ENCODE measurements at regions not wholly inside any gene's neighbourhood (a gene's known extent, or its start where the extent isn't known, plus 50 kb on each side); places are given as distances from the start of the nearest gene placed in this dataset.
A peak's percentile ranks its signal among the peaks of the same experiment; 100 is the strongest.
"Not testable (repeated sequence)": the region's sequence is repeated elsewhere in the genome, so short reads cannot be mapped to it uniquely, and the experiment has no call there.

DNA sequence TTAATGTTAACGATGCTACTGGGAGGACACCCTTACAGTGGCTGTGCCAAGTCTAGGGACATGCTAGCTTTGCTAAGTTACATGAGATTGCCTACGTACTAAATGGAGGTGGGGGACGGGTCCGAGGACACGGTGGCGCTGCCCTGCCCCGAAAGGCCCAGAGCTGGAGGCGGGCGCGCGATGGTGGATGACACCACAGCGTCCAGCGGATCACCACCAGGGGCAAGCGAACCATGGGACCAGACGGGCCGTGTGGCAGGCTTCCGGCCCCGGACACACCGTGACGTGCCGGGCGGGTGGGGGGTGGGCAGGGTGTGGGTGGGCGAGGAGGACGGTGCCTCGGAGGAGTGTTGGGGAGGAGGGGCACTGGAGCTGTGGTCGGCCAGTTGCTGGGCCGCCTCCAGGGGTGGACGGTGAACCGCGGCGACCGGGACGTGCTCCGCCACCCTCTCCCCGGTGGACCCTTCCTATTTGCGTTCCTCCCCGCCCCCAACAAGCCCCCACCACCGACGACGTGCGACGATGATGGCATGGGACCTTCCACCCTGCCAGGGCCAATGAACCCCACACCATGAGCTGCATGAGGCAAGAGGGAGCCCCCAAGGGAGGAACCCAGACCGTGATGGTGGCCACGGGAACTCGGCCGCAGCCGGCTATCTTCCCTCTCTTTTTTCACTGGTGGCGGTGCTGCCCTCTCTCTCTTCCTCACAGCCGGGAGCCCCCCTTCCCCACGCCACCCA, 773.3 kb upstream of the DEFB115 start:
- no peak for DNase-seq

DNA sequence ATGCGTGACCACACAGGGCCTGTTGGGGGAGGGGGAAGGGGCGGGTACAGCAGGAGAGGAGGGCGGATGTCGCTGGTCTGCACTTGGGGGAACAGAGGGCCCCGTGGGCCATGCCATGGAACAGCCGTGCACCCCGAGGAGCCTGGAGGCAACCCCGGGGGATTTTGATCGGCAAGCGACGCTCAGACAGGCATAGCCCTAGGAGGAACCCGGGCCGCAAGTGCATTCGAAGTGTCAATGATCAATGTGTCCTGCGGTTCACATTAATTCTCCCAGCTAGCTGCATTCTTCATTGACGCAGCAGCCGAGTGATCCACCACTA, 772.8 kb upstream of the DEFB115 start:
- DNase-seq, result no peak

DNA sequence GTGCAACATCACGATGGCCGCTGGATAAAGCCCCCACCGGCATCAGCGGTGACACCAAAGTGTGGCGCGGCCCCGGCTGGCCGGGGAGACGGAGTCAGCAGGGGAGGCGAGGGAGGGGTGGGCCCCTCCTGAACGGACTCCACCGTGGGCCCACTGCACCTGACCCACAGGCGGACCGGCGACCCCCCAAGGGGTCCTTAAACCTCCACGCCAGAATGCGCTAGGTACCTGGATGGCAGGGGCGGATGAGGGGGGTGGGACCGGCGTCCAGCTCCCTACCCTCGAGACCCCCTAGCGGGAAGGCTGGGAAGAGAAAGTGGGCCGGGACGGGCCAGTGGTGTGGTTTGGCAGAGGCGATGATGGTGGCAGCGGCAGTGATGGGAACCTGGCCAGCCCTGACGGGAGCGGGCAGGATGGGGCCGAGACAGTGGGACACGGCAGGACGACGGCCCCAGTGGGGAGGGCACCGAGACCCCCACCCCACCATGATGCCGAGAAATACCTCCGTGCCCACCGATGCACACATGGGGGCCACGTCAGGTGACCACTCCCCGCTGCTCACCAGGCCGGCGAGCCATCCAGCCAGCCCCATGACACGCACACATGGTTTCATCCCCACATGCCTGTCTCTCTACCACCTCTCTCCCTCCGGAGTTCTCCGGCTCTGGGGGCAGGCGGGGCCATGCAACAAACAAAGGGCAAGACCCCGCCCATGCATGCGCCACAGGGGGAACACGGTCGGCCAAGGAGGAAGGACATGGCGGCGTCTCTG, 771.9 kb upstream of the DEFB115 start:
- no peak for DNase-seq

DNA sequence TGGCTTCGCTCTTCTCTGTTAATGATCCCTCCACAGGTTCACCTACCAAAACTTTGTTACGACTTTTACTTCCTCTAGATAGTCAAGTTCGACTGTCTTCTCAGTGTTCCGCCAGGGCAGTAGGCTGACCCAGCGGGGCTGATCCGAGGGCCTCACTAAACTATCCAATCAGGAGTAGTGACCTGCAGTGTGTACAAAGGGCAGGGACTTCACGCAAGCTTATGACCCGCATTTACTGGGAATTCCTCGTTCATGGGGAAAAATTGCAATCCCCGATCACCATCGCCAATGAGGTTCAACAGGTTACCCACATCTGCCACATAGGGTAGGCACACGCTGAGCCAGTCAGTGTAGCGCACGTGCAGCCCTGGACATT, 771.4 kb upstream of the DEFB115 start:
- DNase-seq, result no peak

DNA sequence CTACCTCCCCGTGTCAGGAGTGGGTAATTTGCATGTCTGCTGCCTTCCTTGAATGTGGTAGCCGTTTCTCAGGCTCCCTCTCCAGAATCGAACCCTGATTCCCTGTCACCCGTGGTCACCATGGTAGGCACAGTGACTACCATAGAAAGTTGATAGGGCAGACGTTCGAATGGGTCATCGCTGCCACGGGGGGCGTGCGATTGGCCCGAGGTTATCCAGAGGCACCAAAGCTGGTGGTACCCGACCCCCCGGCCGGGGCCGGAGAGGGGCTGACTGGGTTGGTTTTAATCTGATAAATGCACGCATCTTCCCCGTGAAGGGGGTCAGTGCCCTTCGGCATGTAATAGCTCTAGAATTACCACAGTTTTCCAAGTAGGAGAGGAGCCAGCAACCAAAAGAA, 770.0 kb upstream of the DEFB115 start:
- not testable (repeated sequence) for DNase-seq

DNA sequence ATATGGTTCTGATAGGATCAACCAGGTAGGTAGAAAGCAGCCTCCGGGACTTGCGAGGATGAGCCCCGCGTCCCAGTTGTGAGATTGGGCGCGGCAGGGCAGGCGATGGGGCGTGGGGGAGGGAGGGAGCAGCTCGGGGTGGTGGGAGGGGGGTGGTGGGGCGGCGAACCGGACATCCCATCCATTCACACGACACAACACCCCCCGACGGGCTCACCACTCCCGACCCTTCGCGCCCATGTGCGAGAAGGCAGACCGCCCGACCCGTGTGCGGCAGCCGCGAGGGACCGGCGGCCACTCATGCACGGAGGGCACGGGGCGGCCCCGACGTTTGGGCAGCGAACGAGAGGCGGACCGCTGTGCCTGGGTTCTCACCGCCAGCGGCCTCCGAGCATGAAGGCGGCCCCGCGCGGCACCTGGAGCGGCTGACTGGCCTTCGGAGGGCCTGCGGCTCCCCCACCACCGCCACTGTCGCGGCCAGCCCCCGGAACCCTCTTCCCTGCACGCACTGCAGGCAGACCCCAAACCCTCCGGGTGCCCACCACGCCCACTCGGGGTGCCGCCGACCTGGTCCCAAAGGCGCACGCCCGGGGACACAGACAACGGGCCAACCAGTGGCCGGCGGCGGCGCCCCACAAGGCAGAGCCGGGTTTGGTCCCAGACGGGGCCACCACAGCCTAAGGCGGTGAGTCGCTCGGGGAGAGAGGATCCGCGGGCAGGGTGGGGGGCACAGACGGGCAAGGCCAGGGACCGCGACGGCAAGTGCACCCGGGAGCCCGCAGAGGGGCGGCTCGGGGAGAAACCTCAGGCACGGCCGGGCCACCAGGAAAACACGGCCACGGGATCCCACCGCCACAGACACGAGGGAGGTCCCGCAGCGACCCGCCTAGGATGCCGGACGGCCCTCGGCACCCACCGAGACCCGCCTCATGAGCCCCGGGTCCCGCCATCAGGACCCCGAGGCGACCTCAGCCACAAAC, 769.2 kb upstream of the DEFB115 start:
- no peak for DNase-seq

DNA sequence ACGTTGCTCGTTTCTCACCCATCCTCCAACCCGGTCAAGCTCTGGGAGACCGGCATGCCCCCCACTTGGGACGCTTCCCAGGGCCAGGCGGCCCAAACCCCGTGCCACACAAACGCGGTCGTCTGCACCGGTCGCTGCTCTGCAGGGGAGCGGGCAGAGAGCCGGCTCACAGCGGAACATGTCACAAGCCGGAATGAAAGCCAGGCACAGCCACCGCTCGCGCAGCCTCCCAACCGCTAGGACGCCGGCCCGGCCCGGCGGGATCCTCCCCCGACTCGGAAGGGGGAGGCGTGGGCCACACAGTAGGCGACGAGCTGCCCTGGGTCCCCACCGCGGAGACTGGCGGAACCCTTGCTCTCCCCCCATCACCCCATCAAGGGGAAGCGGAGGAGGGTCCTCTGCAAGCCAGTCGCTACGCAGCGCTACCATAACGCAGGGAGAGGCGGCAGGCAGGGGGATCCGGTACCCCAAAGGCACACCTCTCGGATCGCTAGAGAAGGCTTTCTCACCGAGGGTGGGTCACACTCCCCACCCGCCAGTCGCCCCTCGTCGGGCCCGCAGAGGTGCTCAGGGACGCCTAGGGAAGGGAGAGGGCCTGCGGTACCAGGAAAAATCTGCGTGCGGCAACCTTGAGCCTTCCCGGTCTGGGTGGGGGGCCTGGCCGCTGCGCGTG, 768.4 kb upstream of the DEFB115 start:
- no peak for DNase-seq

DNA sequence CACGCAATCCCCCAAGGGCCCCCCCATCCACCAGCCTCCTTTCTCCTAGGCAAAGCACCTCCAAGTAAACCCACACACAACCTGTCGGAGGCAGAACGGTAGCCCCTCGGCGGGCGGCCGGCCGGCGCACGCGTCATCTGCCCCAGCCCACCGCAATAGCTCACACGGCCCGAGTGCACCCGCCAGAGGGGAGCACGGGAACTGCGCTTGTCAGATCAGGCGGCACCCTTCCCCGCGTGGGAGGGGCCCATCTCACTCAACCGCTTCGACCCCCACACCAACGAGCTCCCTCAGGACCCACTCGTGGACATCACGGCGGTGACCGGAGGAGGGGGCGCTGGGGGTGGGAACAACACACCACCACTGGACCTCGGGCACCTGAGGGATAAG, 767.9 kb upstream of the DEFB115 start:
- DNase-seq, result no peak

GRCh38 chr20:30491016-30491415, 766.4 kb upstream of the DEFB115 start:
- DNase-seq, result no peak

DNA sequence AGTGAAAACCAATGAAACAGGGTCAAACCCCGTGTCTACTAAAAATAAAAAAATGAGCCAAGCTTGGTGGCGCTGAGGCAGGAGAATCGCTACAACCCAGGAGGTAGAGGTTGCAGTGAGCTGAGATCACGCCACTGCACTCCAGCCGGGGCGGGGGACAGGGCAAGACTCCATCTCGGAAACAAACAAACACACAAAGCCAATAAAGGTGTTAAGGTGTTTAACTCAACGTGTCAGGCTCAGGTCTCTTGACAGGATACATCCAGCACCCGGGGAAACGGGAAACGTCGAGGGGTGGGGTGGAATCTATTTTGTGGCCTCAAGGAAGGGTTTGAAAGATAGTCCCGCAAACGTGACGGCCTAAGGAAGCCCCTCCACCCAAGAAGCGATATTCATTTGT, 760.8 kb upstream of the DEFB115 start:
- not testable (repeated sequence) for DNase-seq

DNA sequence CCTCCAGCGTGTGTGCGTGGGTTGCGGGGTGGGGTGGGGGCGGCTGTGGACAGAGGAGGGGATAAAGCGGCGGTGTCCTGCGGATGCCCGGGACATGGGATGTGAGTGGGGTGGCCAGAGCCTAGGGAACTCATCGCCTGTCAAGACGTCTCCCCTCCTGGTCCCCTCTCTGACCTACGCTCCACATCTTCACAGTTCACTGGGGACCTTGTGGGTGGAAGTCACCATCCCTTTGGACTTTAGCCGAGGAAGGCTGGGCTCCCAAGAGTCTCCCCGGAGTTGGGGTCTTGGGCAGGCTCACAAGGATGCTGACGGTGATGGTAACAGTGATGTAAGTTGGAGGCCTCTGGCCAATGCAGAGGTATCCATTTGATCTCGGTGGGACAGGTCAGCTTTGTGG, 760.3 kb upstream of the DEFB115 start:
- not testable (repeated sequence) for DNase-seq

- DNase-seq, result no peak
These were observed 758.3 kb upstream of the DEFB115 start for GRCh38 chr20:30499123-30499522.

DNA sequence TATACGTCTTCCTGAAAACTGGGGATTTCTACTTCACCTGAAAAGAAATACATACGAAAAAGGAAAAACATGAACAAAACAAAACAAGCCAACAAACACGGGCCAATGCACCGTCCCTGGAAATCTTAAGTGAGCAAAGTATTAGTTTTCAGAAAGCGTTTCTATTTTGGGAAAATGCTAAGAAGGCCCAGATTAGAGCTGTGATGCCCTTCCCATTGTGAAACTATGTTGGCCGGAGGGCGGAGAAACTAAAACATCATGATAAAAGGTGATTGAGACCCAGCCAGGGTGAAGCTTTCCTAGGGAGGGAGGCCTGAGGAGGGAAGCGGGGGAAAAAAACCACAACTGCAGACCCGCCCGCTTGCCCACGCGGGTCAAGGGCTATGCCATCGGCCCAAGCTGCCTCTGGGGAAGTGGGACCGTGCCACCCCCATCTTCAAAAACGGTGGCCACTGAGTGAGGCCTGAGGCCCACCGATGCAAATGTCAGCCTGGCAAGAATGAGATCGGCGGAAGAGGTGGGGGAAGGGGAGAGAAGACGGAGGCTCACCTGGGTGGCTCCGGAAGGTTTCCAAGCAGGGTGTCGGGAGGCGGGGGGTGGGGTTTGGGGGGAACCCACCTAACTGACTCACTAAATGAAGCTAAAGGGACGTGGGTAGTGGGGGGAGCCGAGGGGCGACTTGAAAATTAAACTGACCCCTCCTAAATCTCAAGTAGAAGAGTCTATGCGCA, 757.6 kb upstream of the DEFB115 start:
- DNase-seq, result not testable (repeated sequence)

DNA sequence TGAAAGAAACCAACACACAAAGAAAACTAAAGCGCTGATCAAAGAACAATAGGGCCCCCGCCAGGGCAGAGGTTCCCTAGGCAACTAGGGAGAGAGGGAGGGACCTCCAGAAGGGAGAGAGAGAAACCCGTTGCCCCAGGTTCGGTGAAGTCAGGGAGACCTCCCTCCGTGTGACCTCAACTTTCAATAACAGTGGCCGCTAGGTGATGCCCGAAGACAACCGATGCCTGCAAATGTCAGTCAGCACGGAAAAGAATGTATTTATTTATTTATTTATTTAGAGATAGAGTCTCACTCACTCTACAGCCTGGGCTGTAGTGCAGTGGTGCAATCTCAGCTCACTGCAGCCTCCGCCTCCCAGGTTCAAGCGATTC, 757.0 kb upstream of the DEFB115 start:
- DNase-seq, result peak; percentile 39

DNA sequence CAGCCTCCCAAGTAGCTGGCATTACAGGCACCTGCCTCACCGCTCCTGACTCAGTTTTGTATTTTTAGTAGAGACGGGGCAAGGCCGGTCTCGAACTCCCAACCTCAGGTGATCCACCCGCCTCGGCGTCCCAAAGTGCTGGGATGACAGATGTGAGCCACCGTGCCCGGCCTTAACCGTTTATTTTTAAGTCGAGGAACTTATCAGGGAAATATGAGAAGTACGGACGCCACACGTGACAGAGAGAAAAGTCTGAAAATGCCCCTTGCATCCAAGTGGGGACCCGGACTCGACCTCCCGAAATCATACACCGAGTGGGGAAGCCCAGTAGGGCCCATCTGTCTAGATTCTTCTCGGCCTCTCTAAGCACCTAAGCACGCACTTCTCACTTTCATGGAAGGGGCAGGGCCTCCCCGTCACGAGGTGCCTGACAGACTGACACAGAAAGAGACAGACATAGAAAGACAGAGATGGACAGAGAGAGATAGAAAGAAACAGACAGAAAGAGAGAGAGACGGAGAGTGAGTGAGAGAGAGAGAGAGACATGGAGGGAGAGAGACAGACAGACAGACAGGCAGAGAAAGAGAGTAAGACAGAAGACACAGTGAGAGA, 756.5 kb upstream of the DEFB115 start:
- DNase-seq, result no peak

GRCh38 chr20:30502670-30503069, 754.8 kb upstream of the DEFB115 start:
- DNase-seq, result no peak

DNA sequence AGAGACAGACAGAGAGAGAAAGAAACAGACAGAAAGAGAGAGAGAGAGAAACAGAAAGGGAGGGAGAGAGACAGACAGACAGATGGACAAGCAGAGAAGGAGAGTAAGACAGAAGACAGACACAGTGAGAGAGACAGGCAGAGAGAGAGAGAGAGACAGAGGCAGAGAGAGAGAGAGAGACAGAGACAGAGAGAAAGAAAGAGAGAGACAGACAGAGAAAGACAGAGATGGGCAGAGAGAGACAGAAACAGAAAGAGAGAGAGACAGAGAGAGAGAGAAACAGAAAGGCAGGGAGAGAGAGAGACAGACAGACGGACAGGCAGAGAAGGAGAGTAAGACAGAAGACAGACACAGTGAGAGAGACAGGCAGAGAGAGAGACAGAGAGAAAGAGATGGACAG, 754.3 kb upstream of the DEFB115 start:
- not testable (repeated sequence) for DNase-seq

- DNase-seq, result no peak
These were observed 753.4 kb upstream of the DEFB115 start for GRCh38 chr20:30503992-30504570.

DNA sequence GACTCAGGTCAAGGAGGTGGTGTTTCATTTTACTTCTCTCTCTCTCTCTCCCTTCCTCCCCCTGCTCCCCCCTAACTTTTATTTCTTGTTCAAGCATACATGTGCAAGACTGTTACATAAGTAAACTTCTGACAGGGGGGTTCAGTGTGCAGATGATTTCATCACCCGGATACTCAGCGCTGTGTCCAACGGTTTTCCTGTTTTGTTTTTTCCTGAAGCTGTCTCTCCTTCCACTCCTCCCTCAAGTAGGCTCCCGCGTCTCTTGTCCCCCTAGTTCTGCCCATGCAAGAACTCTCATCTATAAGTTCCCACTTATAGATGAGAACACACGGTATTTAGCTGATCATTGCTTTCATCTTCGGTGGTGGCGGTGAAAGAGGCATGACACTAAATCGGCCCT, 751.9 kb upstream of the DEFB115 start:
- DNase-seq, result no peak

DNA sequence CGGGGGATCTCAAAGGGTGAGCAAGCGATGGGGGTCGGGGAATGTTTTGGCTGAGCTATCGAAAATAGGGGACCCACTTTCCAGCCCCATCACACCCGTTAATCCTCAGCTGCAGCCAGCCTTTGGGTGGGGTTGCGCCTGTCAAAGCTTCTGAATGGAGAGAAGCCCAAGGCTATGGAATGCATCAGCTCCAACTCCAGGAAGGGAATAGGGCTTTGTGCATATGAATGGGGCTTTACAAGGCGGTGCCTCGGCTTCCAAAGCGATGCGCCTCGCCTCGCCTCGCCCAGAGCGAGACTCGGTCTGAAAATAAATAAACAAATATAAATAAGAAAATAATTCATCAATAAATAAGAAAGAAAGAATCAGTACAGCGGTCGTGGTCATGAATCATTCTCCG, 751.4 kb upstream of the DEFB115 start:
- no peak for DNase-seq

GRCh38 chr20:30508382-30508781, 749.1 kb upstream of the DEFB115 start:
- not testable (repeated sequence) for DNase-seq

Data from NCI-H1105 treated with DMSO at 0.1 percent for 48 hours (cell line).